PC-3 (cell line): ENCODE measurements at regions not wholly inside any gene's neighbourhood (a gene's known extent, or its start where the extent isn't known, plus 50 kb on each side); places are given as distances from the start of the nearest gene placed in this dataset.

ENCODE experiments used
- EZH2 ChIP-seq: fragments of 300-600 bp; sonication (generic); IDR thresholded peaks from one replicate; pipeline ENCODE4 v1.6.1; 2017; ENCODE audit warnings: antibody characterized with exemption, mild to moderate bottlenecking, low read length; ENCODE audit not compliant: unreplicated experiment
- TF ChIP-seq, protein P1 (sequence below): fragments of 300-600 bp; sonication (generic); conservative IDR thresholded peaks from 2 replicates; pipeline ENCODE4 v1.5.1; 2017; ENCODE audit warnings: antibody characterized with exemption, low read depth, mild to moderate bottlenecking, low read length

GRCh38 chr11:121733858-121734257, 281.1 kb upstream of the SORL1-AS1 start:
- TF ChIP-seq, protein P1, sequence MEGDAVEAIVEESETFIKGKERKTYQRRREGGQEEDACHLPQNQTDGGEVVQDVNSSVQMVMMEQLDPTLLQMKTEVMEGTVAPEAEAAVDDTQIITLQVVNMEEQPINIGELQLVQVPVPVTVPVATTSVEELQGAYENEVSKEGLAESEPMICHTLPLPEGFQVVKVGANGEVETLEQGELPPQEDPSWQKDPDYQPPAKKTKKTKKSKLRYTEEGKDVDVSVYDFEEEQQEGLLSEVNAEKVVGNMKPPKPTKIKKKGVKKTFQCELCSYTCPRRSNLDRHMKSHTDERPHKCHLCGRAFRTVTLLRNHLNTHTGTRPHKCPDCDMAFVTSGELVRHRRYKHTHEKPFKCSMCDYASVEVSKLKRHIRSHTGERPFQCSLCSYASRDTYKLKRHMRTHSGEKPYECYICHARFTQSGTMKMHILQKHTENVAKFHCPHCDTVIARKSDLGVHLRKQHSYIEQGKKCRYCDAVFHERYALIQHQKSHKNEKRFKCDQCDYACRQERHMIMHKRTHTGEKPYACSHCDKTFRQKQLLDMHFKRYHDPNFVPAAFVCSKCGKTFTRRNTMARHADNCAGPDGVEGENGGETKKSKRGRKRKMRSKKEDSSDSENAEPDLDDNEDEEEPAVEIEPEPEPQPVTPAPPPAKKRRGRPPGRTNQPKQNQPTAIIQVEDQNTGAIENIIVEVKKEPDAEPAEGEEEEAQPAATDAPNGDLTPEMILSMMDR: no peak
- TF ChIP-seq EZH2: no peak
